ENCODE measurements at regions not wholly inside any gene's neighbourhood (a gene's known extent, or its start where the extent isn't known, plus 50 kb on each side); places are given as distances from the start of the nearest gene placed in this dataset.

- intact Hi-C loops (cut with DNase I) = loop anchor here in 1 of 2 donors (5.0 kb wide), 1 partner anchor 1185 kb away; no protein-coding TSS in a partner anchor
- Histone ChIP-seq H3K27ac (ENCODE audit: low read depth in 1 of 2, low read length in 2 of 2) (no peak overlapping the region), H3K9me3 (ENCODE audit: control insufficient read depth, low read length) (no peaks in the 10 kb centered on the region), H3K36me3 (ENCODE audit: control insufficient read depth in 1 of 2, insufficient read depth in 2 of 2, low read length in 1 of 2) (no peaks in the 10 kb centered on the region), H3K4me1 (ENCODE audit: control insufficient read depth in 1 of 2, insufficient read depth in 2 of 2, low read length in 2 of 2) (peaks cover 2 to 10% of the 10 kb centered on the region in 2 donors), H3K4me3 (ENCODE audit: low read length in 2 of 2) (no peak overlapping the region), H3K27me3 (ENCODE audit: control insufficient read depth in 1 of 2, insufficient read depth in 2 of 2, low read length in 1 of 2) (no peaks in the 10 kb centered on the region)
- ATAC-seq (ENCODE audit: low FRiP score) (no peak), DNase-seq (no peak)
- WGBS, 2 donors = 60 to 73% methylated on average over 4 of the region's 4 CpGs
These were observed 163.7 kb upstream of the KIF2A start for GRCh38 chr5:62142351-62142750.

GRCh38 chr5:62143268-62144229 lies 162.5 kb upstream of the KIF2A start:
- Histone ChIP-seq H3K4me3 (ENCODE audit: low read length in 2 of 2) (peak overlapping the region in 1 of 2 donors; percentile 64), H3K27me3 (ENCODE audit: control insufficient read depth in 1 of 2, insufficient read depth in 2 of 2, low read length in 1 of 2) (no peaks in the 10 kb centered on the region), H3K27ac (ENCODE audit: low read depth in 1 of 2, low read length in 2 of 2) (no peak overlapping the region), H3K9me3 (ENCODE audit: control insufficient read depth, low read length) (no peaks in the 10 kb centered on the region), H3K4me1 (ENCODE audit: control insufficient read depth in 1 of 2, insufficient read depth in 2 of 2, low read length in 2 of 2) (peaks cover 2 to 10% of the 10 kb centered on the region in 2 donors), H3K36me3 (ENCODE audit: control insufficient read depth in 1 of 2, insufficient read depth in 2 of 2, low read length in 1 of 2) (no peaks in the 10 kb centered on the region)
- intact Hi-C loops (cut with DNase I) = loop anchor here in 1 of 2 donors (5.0 kb wide), 1 partner anchor 1186 kb away; no protein-coding TSS in a partner anchor
- peak; percentile 72 for ATAC-seq (ENCODE audit: low FRiP score)
- no peak for DNase-seq
- 7 to 9% methylated on average over 13 of the region's 13 CpGs for WGBS, 2 donors

GRCh38 chr5:62144401-62145022 lies 161.5 kb upstream of the KIF2A start:
- H3K27me3 ChIP-seq (ENCODE audit: control insufficient read depth in 1 of 2, insufficient read depth in 2 of 2, low read length in 1 of 2) = no peaks in the 10 kb centered on the region
- peak overlapping the region in 1 of 2 donors; percentile 62 for H3K27ac ChIP-seq (ENCODE audit: low read depth in 1 of 2, low read length in 2 of 2)
- intact Hi-C loops (cut with DNase I) = loop anchor here in 1 of 2 donors (5.0 kb wide), 1 partner anchor 1187 kb away; no protein-coding TSS in a partner anchor
- DNase-seq (peak in 1 of 2 donors; percentile 54), ATAC-seq (ENCODE audit: low FRiP score) (peak; percentile 55)
- H3K4me1 ChIP-seq (ENCODE audit: control insufficient read depth in 1 of 2, insufficient read depth in 2 of 2, low read length in 2 of 2) = peaks cover 2 to 10% of the 10 kb centered on the region in 2 donors
- H3K36me3 ChIP-seq (ENCODE audit: control insufficient read depth in 1 of 2, insufficient read depth in 2 of 2, low read length in 1 of 2) = no peaks in the 10 kb centered on the region
- H3K9me3 ChIP-seq (ENCODE audit: control insufficient read depth, low read length) = no peaks in the 10 kb centered on the region
- WGBS, 2 donors = 5 to 15% methylated on average over 5 of the region's 5 CpGs
- no peak overlapping the region for H3K4me3 ChIP-seq (ENCODE audit: low read length in 2 of 2)

GRCh38 chr5:62149879-62150278 lies 156.1 kb upstream of the KIF2A start:
- Histone ChIP-seq H3K4me1 (ENCODE audit: control insufficient read depth in 1 of 2, insufficient read depth in 2 of 2, low read length in 2 of 2) (no peaks in the 10 kb centered on the region), H3K27ac (ENCODE audit: low read depth in 1 of 2, low read length in 2 of 2) (no peak overlapping the region), H3K27me3 (ENCODE audit: control insufficient read depth in 1 of 2, insufficient read depth in 2 of 2, low read length in 1 of 2) (no peaks in the 10 kb centered on the region), H3K36me3 (ENCODE audit: control insufficient read depth in 1 of 2, insufficient read depth in 2 of 2, low read length in 1 of 2) (no peaks in the 10 kb centered on the region), H3K4me3 (ENCODE audit: low read length in 2 of 2) (no peak overlapping the region), H3K9me3 (ENCODE audit: control insufficient read depth, low read length) (no peaks in the 10 kb centered on the region)
- WGBS, 2 donors = 71 to 77% methylated on average over 4 of the region's 4 CpGs
- intact Hi-C loops (cut with DNase I) = no loop called here
- DNase-seq (no peak), ATAC-seq (ENCODE audit: low FRiP score) (no peak)

- Histone ChIP-seq H3K4me1 (ENCODE audit: control insufficient read depth in 1 of 2, insufficient read depth in 2 of 2, low read length in 2 of 2) (no peaks in the 10 kb centered on the region), H3K27ac (ENCODE audit: low read depth in 1 of 2, low read length in 2 of 2) (no peak overlapping the region), H3K36me3 (ENCODE audit: control insufficient read depth in 1 of 2, insufficient read depth in 2 of 2, low read length in 1 of 2) (no peaks in the 10 kb centered on the region), H3K27me3 (ENCODE audit: control insufficient read depth in 1 of 2, insufficient read depth in 2 of 2, low read length in 1 of 2) (no peaks in the 10 kb centered on the region), H3K4me3 (ENCODE audit: low read length in 2 of 2) (no peak overlapping the region), H3K9me3 (ENCODE audit: control insufficient read depth, low read length) (peaks cover 5% of the 10 kb centered on the region)
- intact Hi-C loops (cut with DNase I) = no loop called here
- ATAC-seq (ENCODE audit: low FRiP score) (no peak), DNase-seq (no peak)
- 53 to 59% methylated on average over 4 of the region's 4 CpGs for WGBS, 2 donors
These were observed 153.5 kb upstream of the KIF2A start for GRCh38 chr5:62152394-62153087.

- intact Hi-C loops (cut with DNase I) = no loop called here
- Histone ChIP-seq H3K4me3 (ENCODE audit: low read length in 2 of 2) (no peak overlapping the region), H3K9me3 (ENCODE audit: control insufficient read depth, low read length) (peaks cover 5% of the 10 kb centered on the region), H3K27me3 (ENCODE audit: control insufficient read depth in 1 of 2, insufficient read depth in 2 of 2, low read length in 1 of 2) (no peaks in the 10 kb centered on the region), H3K36me3 (ENCODE audit: control insufficient read depth in 1 of 2, insufficient read depth in 2 of 2, low read length in 1 of 2) (no peaks in the 10 kb centered on the region), H3K27ac (ENCODE audit: low read depth in 1 of 2, low read length in 2 of 2) (no peak overlapping the region), H3K4me1 (ENCODE audit: control insufficient read depth in 1 of 2, insufficient read depth in 2 of 2, low read length in 2 of 2) (no peaks in the 10 kb centered on the region)
- DNase-seq = no peak
- ATAC-seq (ENCODE audit: low FRiP score) = no peak
These were observed 151.2 kb upstream of the KIF2A start for GRCh38 chr5:62154758-62155157.

- intact Hi-C loops (cut with DNase I) = no loop called here
- ATAC-seq (ENCODE audit: low FRiP score) = no peak
- WGBS, 2 donors = 85 to 90% methylated on average over 3 of the region's 3 CpGs
These were observed 150.0 kb upstream of the KIF2A start for GRCh38 chr5:62155988-62156387.

GRCh38 chr5:62167561-62168057 lies 138.4 kb upstream of the KIF2A start:
- H3K27me3 ChIP-seq (ENCODE audit: control insufficient read depth in 1 of 2, insufficient read depth in 2 of 2, low read length in 1 of 2) = peaks cover 0 to 4% of the 10 kb centered on the region in 2 donors
- DNase-seq = no peak
- H3K36me3 ChIP-seq (ENCODE audit: control insufficient read depth in 1 of 2, insufficient read depth in 2 of 2, low read length in 1 of 2) = no peaks in the 10 kb centered on the region
- H3K4me1 ChIP-seq (ENCODE audit: control insufficient read depth in 1 of 2, insufficient read depth in 2 of 2, low read length in 2 of 2) = no peaks in the 10 kb centered on the region
- no peak overlapping the region for H3K4me3 ChIP-seq (ENCODE audit: low read length in 2 of 2)
- ATAC-seq (ENCODE audit: low FRiP score) = no peak
- WGBS, 2 donors = 64 to 73% methylated on average over 3 of the region's 3 CpGs
- H3K27ac ChIP-seq (ENCODE audit: low read depth in 1 of 2, low read length in 2 of 2) = no peak overlapping the region
- intact Hi-C loops (cut with DNase I) = no loop called here
- H3K9me3 ChIP-seq (ENCODE audit: control insufficient read depth, low read length) = peaks cover 1% of the 10 kb centered on the region

More at GRCh38 chr5:62155988-62156387, 150.0 kb upstream of the KIF2A start:
- Histone ChIP-seq H3K36me3 (ENCODE audit: control insufficient read depth in 1 of 2, insufficient read depth in 2 of 2, low read length in 1 of 2) (no peaks in the 10 kb centered on the region), H3K4me3 (ENCODE audit: low read length in 2 of 2) (no peak overlapping the region), H3K27me3 (ENCODE audit: control insufficient read depth in 1 of 2, insufficient read depth in 2 of 2, low read length in 1 of 2) (no peaks in the 10 kb centered on the region), H3K4me1 (ENCODE audit: control insufficient read depth in 1 of 2, insufficient read depth in 2 of 2, low read length in 2 of 2) (no peaks in the 10 kb centered on the region), H3K27ac (ENCODE audit: low read depth in 1 of 2, low read length in 2 of 2) (no peak overlapping the region), H3K9me3 (ENCODE audit: control insufficient read depth, low read length) (peaks cover 5% of the 10 kb centered on the region)
- DNase-seq = no peak
